Spinal cord (tissue), 9 donors: ENCODE measurements at regions not wholly inside any gene's neighbourhood (a gene's known extent, or its start where the extent isn't known, plus 50 kb on each side); places are given as distances from the start of the nearest gene placed in this dataset.

Experiments used
- DNase-seq, 6 donors: peaks; one replicate each; pipeline versions ENCODE4 v3.0.0 to v3.0.0-alpha.2; 2013 to 2015; ENCODE audit warnings: low spot score in 6 of 6, low read depth in 4 of 6
- H3K27ac ChIP-seq: one replicate; pipeline ENCODE4 v1.5.1; 2013; ENCODE audit warnings: low read depth, low read length, control low read depth
- H3K27me3 ChIP-seq: one replicate; pipeline ENCODE4 v1.6.1; 2013; ENCODE audit warnings: low read length; ENCODE audit not compliant: control insufficient read depth, insufficient read depth
- H3K36me3 ChIP-seq: one replicate; pipeline ENCODE4 v1.6.1; 2013; ENCODE audit warnings: low read length; ENCODE audit not compliant: control insufficient read depth, insufficient read depth
- H3K4me1 ChIP-seq: one replicate; pipeline ENCODE4 v1.6.1; 2013; ENCODE audit warnings: low read length; ENCODE audit not compliant: control insufficient read depth, insufficient read depth
- H3K4me3 ChIP-seq: one replicate; pipeline ENCODE4 v1.5.1; 2013; ENCODE audit warnings: low read depth, low read length, control low read depth
- H3K9me3 ChIP-seq: one replicate; pipeline ENCODE4 v1.6.1; 2013; ENCODE audit warnings: low read length; ENCODE audit not compliant: control insufficient read depth, insufficient read depth
- WGBS: methylation state at CpG from one replicate; pipeline ENCODE4 v1.1.5; 2013; ENCODE audit warnings: missing lambda C conversion rate; ENCODE audit not compliant: insufficient coverage; 5-methylcytosine and 5-hydroxymethylcytosine counted together
- donor health status: healthy.

- 100% methylated on average over 3 of the region's 6 CpGs for whole genome bisulfite sequencing
- Histone ChIP-seq H3K4me1 (no peaks in the 10 kb centered on the region), H3K27me3 (no peaks in the 10 kb centered on the region), H3K36me3 (no peaks in the 10 kb centered on the region), H3K4me3 (no peak overlapping the region), H3K9me3 (no peaks in the 10 kb centered on the region), H3K27ac (no peak overlapping the region)
- no peak for DNase-seq
These were observed 1520.7 kb upstream of the B3GALT2 start for GRCh38 chr1:194707074-194707473.

- peak in 1 of 6 donors; percentile 25 for DNase-seq
- H3K4me3 ChIP-seq, result no peak overlapping the region
These were observed 1518.9 kb upstream of the B3GALT2 start for GRCh38 chr1:194705123-194705854.

GRCh38 chr1:194698908-194699318 is 1512.5 kb upstream of the B3GALT2 start:
- Histone ChIP-seq H3K36me3 (no peaks in the 10 kb centered on the region), H3K4me1 (no peaks in the 10 kb centered on the region), H3K4me3 (no peak overlapping the region), H3K27ac (no peak overlapping the region), H3K9me3 (no peaks in the 10 kb centered on the region), H3K27me3 (no peaks in the 10 kb centered on the region)
- DNase-seq, result no peak
- 93% methylated on average over 5 of the region's 7 CpGs for WGBS

More at GRCh38 chr1:194705123-194705854, 1518.9 kb upstream of the B3GALT2 start:
- 100% methylated on average over 1 of the region's 3 CpGs for whole genome bisulfite sequencing
- no peak overlapping the region for H3K27ac ChIP-seq
- H3K27me3 ChIP-seq, result no peaks in the 10 kb centered on the region
- H3K9me3 ChIP-seq, result no peaks in the 10 kb centered on the region
- H3K36me3 ChIP-seq, result no peaks in the 10 kb centered on the region
- H3K4me1 ChIP-seq, result no peaks in the 10 kb centered on the region

DNA sequence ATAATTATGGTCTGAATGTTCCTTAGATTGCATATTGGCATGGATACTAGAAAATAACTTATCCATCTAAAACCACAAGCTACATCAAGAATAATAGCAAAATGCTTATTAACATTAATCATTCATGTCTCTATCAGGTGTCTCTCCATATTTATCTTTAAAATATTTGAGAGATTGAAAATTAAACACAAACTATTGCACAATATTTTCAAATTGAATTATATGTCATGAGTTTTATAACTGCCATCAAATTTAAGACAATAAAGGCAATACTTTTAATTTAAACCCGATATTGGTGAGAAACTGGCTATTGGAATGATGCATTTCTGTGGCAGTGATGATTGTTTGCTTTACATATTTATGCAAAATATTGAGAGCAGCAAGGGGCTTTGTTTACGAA is 1506.8 kb upstream of the B3GALT2 start:
- no CpG with 5 or more reads among the region's 2 CpGs for WGBS
- Histone ChIP-seq H3K4me1 (no peaks in the 10 kb centered on the region), H3K27ac (no peak overlapping the region), H3K4me3 (no peak overlapping the region), H3K36me3 (no peaks in the 10 kb centered on the region), H3K9me3 (no peaks in the 10 kb centered on the region), H3K27me3 (no peaks in the 10 kb centered on the region)
- DNase-seq, result no peak

GRCh38 chr1:194684636-194685035 is 1498.2 kb upstream of the B3GALT2 start:
- H3K4me1 ChIP-seq, result no peaks in the 10 kb centered on the region
- no CpG with 5 or more reads among the region's 2 CpGs for WGBS
- H3K36me3 ChIP-seq, result no peaks in the 10 kb centered on the region
- no peak overlapping the region for H3K27ac ChIP-seq
- no peak overlapping the region for H3K4me3 ChIP-seq
- H3K9me3 ChIP-seq, result no peaks in the 10 kb centered on the region
- DNase-seq, result no peak
- H3K27me3 ChIP-seq, result no peaks in the 10 kb centered on the region

GRCh38 chr1:194658090-194658439 is 1471.7 kb upstream of the B3GALT2 start:
- Histone ChIP-seq H3K36me3 (no peaks in the 10 kb centered on the region), H3K27ac (no peak overlapping the region), H3K4me3 (no peak overlapping the region), H3K9me3 (no peaks in the 10 kb centered on the region), H3K27me3 (no peaks in the 10 kb centered on the region), H3K4me1 (no peaks in the 10 kb centered on the region)
- DNase-seq, result no peak
- no CpG with 5 or more reads among the region's 1 CpG for WGBS

DNA sequence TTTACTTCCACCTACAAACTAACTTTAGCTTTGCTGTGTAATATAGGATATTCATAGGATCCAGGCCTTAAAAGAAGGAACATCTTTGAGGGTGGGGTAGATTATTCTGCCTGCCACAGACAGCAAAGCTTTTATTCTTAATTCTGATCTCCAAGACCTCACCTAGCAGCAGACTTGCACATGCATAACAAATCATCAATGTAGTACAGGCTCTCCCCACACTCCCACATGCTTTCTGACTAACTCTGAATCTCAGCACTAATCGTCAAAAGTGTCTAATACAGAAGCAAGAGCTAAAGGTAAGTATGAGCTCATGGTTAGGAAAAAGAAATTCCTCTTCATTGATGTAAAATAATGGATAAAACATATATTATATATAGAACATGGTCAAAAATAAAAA is 1468.5 kb upstream of the B3GALT2 start:
- WGBS, result no CpG with 5 or more reads among the region's 1 CpG
- DNase-seq, result no peak
- Histone ChIP-seq H3K36me3 (no peaks in the 10 kb centered on the region), H3K27me3 (no peaks in the 10 kb centered on the region), H3K27ac (no peak overlapping the region), H3K9me3 (no peaks in the 10 kb centered on the region), H3K4me1 (no peaks in the 10 kb centered on the region), H3K4me3 (no peak overlapping the region)

DNA sequence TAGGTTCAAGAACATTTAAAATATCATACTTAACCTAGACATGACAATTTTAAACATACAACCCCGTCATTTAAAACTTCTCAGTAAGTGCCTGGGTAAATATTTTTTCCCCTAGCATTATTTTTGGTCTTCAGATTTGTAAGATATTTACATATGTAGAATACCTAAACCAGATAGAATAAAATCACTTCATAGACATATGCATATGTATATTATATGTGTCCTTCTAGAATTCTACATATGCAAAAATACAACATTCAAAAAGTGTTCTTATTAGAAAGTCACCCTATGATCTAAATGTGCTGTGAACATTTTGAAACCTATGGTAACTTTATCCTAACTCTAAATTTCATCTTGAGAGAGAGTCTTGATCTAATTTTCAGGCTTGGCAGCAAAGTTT is 1467.0 kb upstream of the B3GALT2 start:
- H3K27me3 ChIP-seq, result no peaks in the 10 kb centered on the region
- WGBS, result no CpG with 5 or more reads among the region's 1 CpG
- DNase-seq, result no peak
- H3K9me3 ChIP-seq, result no peaks in the 10 kb centered on the region
- H3K4me3 ChIP-seq, result no peak overlapping the region
- H3K36me3 ChIP-seq, result no peaks in the 10 kb centered on the region
- no peak overlapping the region for H3K27ac ChIP-seq
- H3K4me1 ChIP-seq, result no peaks in the 10 kb centered on the region

DNA sequence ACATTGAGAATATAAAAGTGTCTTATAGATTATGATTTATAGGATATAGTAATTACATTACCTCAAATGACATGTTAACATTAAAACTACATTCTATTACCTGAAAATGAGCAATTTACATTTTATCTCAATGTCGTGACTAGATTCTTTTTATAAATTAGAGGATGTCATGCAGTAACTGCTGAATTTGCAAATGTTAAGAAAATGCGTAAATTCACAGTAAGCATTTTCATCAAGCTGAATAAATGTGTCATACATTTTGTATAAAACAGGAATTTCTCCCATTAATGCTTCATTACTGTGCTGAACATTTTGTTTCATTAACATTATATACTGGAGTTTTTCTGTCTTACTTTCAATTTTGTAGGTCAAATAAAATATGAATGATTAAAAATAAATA is 1460.7 kb upstream of the B3GALT2 start:
- Histone ChIP-seq H3K9me3 (peaks cover 1% of the 10 kb centered on the region), H3K36me3 (no peaks in the 10 kb centered on the region), H3K4me3 (no peak overlapping the region), H3K27me3 (no peaks in the 10 kb centered on the region), H3K4me1 (no peaks in the 10 kb centered on the region), H3K27ac (no peak overlapping the region)
- no CpG with 5 or more reads among the region's 2 CpGs for WGBS
- DNase-seq, result no peak

GRCh38 chr1:194644528-194644927 is 1458.1 kb upstream of the B3GALT2 start:
- no peak for DNase-seq
- H3K27ac ChIP-seq, result no peak overlapping the region
- no peak overlapping the region for H3K4me3 ChIP-seq
- peaks cover 3% of the 10 kb centered on the region for H3K9me3 ChIP-seq
- H3K4me1 ChIP-seq, result no peaks in the 10 kb centered on the region
- no CpG with 5 or more reads among the region's 1 CpG for WGBS
- H3K27me3 ChIP-seq, result no peaks in the 10 kb centered on the region
- H3K36me3 ChIP-seq, result no peaks in the 10 kb centered on the region
